22Rv1 (cell line): ENCODE measurements at regions not wholly inside any gene's neighbourhood (a gene's known extent, or its start where the extent isn't known, plus 50 kb on each side); places are given as distances from the start of the nearest gene placed in this dataset.
"Not testable (repeated sequence)": the region's sequence is repeated elsewhere in the genome, so short reads cannot be mapped to it uniquely, and the experiment has no call there.

Source experiments
- H3K27ac ChIP-seq: fragments of 450-650 bp; 2 replicates; pipeline ENCODE4 v1.5.1; 2017
- ZFX ChIP-seq: fragments of 450-650 bp; IDR thresholded peaks from 2 replicates; pipeline ENCODE4 v1.6.1; 2017; ENCODE audit warnings: antibody characterized with exemption, borderline replicate concordance
- TF ChIP-seq, protein P1 (sequence below): fragments of 450-650 bp; IDR thresholded peaks from 2 replicates; pipeline ENCODE4 v1.5.1; 2017; ENCODE audit warnings: mild to moderate bottlenecking

DNA sequence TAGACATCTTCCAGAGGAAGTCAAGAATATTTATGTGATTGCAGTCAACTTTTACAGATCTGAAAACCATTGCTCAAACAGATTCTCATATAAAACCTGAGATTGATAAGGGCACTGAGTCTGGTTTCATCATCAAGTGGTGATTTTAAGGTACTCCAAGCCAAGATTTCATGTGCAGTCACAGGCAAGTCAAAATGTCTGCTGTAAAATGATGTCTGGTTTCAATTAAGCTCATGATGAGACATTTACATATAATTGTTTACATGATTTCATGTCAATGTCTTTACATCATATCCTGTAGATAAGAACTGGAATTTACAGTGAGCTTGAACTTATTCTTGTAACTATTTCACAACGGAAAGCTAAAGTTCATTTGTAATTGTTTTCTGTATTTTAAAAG is 1215.5 kb downstream of the ROBO2 start:
- TF ChIP-seq ZFX: no peak
- TF ChIP-seq, protein P1, sequence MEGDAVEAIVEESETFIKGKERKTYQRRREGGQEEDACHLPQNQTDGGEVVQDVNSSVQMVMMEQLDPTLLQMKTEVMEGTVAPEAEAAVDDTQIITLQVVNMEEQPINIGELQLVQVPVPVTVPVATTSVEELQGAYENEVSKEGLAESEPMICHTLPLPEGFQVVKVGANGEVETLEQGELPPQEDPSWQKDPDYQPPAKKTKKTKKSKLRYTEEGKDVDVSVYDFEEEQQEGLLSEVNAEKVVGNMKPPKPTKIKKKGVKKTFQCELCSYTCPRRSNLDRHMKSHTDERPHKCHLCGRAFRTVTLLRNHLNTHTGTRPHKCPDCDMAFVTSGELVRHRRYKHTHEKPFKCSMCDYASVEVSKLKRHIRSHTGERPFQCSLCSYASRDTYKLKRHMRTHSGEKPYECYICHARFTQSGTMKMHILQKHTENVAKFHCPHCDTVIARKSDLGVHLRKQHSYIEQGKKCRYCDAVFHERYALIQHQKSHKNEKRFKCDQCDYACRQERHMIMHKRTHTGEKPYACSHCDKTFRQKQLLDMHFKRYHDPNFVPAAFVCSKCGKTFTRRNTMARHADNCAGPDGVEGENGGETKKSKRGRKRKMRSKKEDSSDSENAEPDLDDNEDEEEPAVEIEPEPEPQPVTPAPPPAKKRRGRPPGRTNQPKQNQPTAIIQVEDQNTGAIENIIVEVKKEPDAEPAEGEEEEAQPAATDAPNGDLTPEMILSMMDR: no peak
- H3K27ac ChIP-seq: no peak overlapping the region

DNA sequence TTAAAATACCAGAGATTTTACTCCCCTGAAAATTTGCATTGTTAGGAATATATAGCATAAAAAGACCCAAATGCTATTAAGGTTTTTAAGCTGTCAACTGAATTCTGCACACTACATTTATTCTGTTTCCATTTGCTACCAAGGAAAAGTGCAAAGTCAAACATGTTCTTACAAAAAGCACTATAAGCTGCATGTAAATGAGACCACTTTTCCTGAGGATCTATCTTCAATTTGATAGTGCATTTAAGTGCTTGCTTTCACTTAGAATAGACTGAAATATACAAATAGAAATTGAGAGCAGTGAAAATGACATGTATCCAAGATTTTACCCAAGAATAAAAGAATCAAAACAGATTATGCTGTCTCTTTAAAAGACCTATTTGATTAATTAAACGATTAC is 1216.2 kb downstream of the ROBO2 start:
- no peak for TF ChIP-seq ZFX
- TF ChIP-seq, protein P1: no peak
- no peak overlapping the region for H3K27ac ChIP-seq

DNA sequence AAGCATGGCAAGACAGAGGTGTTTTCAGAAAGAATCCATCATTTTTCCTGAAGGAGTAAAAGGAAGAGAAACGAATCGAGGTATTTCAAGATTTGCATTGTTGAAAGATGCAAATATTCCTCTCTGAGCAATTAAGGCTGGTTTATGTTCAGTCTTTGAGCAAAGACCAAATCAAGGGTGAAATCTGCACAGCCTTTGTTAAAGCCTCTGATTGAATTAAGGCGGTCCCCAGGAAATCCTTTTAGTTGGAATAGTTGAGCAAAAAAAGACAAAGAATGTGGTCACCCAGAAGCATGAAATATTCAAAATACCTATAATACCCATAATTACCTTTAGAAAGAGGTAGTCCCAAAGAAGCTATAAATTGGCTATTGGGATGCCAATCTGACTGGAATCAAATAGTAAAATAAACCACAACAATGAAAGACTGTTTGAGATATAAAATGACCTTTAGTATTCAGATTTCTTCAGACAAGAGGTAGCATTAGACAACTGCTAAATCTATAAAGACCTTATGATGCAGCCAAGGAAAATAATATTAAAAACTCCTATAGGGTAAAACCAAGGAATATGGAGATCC is 1218.1 kb downstream of the ROBO2 start:
- TF ChIP-seq ZFX: no peak
- TF ChIP-seq, protein P1: no peak
- H3K27ac ChIP-seq: no peak overlapping the region

DNA sequence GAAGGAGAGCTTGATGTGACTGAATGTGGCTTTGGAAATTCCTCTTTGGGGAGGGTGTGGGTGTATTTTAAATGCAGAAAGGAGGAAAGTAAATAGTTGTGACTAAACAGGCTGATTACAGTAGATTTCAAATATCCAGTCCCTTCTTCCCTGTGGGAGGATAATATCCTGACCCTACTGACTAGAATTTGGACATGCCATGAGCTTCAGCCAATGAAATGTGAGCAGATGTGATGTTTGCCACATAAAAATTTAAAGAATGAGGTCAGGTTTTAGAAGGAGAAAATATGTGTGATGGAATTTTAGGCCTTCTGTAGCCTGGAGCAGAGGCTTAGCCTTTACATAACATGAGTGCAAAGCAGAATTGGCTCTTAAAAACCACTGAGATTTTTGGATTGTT is 1218.9 kb downstream of the ROBO2 start:
- H3K27ac ChIP-seq: no peak overlapping the region
- TF ChIP-seq ZFX: no peak
- TF ChIP-seq, protein P1: no peak

DNA sequence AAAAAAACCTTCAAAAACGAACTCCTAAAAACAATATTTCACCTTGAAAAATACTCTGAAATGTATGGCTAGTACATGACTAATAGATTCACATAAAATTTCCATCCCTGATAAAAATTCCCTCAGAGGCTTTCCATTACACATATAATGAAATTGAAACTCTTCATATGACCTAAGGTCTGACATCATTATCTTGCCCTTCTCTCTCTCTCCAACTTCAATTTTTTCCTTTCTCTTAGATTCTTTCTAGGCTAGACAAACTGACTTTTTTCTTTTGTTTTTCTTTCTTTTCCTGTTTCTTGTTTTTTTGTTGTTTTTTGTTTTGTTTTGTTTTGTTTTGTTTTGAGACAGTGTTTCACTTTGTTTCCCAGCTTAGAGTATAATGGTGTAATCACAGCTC is 1220.5 kb downstream of the ROBO2 start:
- H3K27ac ChIP-seq: no peak overlapping the region
- TF ChIP-seq, protein P1: no peak
- no peak for TF ChIP-seq ZFX

DNA sequence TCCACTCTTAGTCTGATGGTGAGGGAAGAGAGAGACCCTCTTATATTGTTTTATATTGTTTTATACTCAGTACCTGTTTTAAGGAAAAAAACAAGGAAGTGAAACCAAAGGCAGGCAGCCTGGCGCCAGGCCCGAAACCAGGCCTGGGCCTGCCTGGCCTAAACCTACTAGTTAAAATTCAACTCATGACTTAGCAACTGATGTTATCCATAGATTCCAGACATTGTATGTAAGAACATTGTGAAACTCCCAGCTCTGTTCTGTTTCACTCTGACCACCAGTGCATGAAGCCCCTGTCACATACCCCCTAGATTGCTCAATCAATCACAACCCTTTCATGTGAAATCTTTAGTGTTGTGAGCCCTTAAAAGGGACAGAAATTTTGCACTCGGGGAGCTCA is 1226.7 kb downstream of the ROBO2 start:
- not testable (repeated sequence) for H3K27ac ChIP-seq

DNA sequence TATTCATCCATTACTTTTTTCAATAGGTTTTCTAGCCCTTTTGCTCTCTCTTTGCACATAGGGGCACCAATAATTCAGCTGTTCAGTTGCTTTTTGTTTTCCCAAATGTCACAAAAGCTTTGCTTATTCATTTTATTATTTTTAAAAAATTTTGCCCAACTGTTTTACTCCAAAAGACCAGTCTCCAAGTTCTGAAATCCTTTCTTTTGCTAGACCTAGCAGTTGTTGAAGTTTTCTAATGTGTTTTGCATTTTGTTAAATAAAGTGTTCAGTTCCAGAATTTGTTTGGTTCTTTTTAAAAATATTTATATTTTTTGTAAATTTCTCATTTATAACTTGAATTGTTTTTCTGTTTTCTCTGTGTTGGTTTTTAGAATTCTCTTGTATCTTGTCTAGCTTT is 1227.3 kb downstream of the ROBO2 start:
- no peak for TF ChIP-seq ZFX
- TF ChIP-seq, protein P1: no peak
- no peak overlapping the region for H3K27ac ChIP-seq

DNA sequence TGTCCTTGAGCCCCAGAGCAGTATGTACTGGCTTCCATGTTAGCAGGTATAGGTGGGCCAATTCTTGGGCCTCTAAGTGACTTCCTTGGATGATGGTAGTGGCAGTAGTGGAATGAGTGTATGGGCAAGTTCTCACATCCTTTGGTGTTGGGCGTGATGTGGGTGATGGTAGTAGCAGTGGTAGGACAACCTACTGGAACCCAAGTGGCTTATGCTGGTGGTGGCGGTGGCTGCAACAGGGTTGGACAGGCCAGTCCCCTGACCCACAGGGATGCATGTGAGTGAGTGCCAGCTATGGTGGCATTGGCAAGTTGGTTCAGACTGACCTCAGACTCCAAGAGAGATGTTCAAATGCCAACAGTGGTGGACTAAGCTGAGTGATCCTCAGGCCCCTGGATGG is 1228.2 kb downstream of the ROBO2 start:
- no peak overlapping the region for H3K27ac ChIP-seq
- TF ChIP-seq, protein P1: no peak
- no peak for TF ChIP-seq ZFX
